ENCODE measurements at regions not wholly inside any gene's neighbourhood (a gene's known extent, or its start where the extent isn't known, plus 50 kb on each side); places are given as distances from the start of the nearest gene placed in this dataset.

DNA sequence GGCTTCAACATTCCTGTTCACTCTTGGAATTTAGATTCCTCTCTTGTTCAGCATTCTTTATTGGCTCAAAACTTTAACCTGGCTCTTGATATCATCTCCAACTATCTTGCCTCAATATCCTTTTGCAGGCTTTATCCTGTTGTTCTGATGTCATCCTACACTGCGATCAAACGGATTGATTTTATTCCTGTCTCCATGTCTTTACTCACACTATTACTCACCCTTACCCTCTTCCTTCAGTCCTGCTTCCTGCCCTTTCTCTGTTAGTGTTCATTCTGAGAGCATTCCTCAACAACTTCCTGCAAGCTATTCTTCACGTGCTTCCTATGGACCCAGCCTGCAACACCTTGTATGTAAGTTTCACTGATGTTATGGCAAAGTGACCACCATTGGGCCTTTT, 264.7 kb downstream of the RNF152 start:
- TF ChIP-seq, protein P1, sequence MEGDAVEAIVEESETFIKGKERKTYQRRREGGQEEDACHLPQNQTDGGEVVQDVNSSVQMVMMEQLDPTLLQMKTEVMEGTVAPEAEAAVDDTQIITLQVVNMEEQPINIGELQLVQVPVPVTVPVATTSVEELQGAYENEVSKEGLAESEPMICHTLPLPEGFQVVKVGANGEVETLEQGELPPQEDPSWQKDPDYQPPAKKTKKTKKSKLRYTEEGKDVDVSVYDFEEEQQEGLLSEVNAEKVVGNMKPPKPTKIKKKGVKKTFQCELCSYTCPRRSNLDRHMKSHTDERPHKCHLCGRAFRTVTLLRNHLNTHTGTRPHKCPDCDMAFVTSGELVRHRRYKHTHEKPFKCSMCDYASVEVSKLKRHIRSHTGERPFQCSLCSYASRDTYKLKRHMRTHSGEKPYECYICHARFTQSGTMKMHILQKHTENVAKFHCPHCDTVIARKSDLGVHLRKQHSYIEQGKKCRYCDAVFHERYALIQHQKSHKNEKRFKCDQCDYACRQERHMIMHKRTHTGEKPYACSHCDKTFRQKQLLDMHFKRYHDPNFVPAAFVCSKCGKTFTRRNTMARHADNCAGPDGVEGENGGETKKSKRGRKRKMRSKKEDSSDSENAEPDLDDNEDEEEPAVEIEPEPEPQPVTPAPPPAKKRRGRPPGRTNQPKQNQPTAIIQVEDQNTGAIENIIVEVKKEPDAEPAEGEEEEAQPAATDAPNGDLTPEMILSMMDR (IDR thresholded peaks at IDR 0.05), result no peak
- no peak for TF ChIP-seq POLR2A (IDR thresholded peaks at IDR 0.05)
